GM23338 (cell line): ENCODE measurements at regions not wholly inside any gene's neighbourhood (a gene's known extent, or its start where the extent isn't known, plus 50 kb on each side); places are given as distances from the start of the nearest gene placed in this dataset.

ENCODE experiments used
- ATAC-seq: fragments of 200-7000 bp; cut with Tn5 transposase; 3 replicates; pipeline ENCODE4 v1.9.1; 2020
- DNase-seq: peaks from one replicate; pipeline ENCODE4 v3.0.0-alpha.2; 2015; ENCODE audit warnings: low spot score
- H2AFZ ChIP-seq: fragments of 200-600 bp; sonication (generic); 2 replicates; pipeline ENCODE4 v1.8.0; 2016; ENCODE audit warnings: antibody characterized with exemption, mild to moderate bottlenecking, moderate library complexity
- H3F3A ChIP-seq: fragments of 200-600 bp; sonication (generic); replicated peaks from 2 replicates; pipeline ENCODE4 v1.8.0; 2017; ENCODE audit warnings: antibody characterized with exemption, mixed run types, low read depth
- H3K27ac ChIP-seq: fragments of 200-600 bp; sonication (generic); 2 replicates; pipeline ENCODE4 v1.6.1; 2016; ENCODE audit warnings: low read depth
- H3K27me3 ChIP-seq: fragments of 200-600 bp; sonication (generic); 2 replicates; pipeline ENCODE4 v1.8.0; 2016; ENCODE audit warnings: mild to moderate bottlenecking, mixed run types, moderate library complexity; ENCODE audit not compliant: insufficient read depth
- H3K36me3 ChIP-seq: fragments of 200-600 bp; sonication (generic); 2 replicates; pipeline ENCODE4 v1.8.0; 2016; ENCODE audit warnings: mild to moderate bottlenecking; ENCODE audit not compliant: insufficient read depth
- H3K4me1 ChIP-seq: fragments of 200-600 bp; sonication (generic); 2 replicates; pipeline ENCODE4 v1.8.0; 2016; ENCODE audit warnings: mild to moderate bottlenecking, moderate library complexity; ENCODE audit not compliant: insufficient read depth
- H3K4me2 ChIP-seq: fragments of 200-600 bp; sonication (generic); 2 replicates; pipeline ENCODE4 v1.7.1; 2017; ENCODE audit warnings: mixed run types
- H3K4me3 ChIP-seq: fragments of 200-600 bp; sonication (generic); 2 replicates; pipeline ENCODE4 v1.6.1; 2016; ENCODE audit warnings: mixed run types
- H3K79me2 ChIP-seq: fragments of 200-600 bp; sonication (generic); replicated peaks from 2 replicates; pipeline ENCODE4 v1.8.0; 2017; ENCODE audit warnings: mild to moderate bottlenecking; ENCODE audit not compliant: insufficient read depth
- H3K9me2 ChIP-seq: fragments of 200-600 bp; sonication (generic); 2 replicates; pipeline ENCODE4 v1.8.0; 2017; ENCODE audit not compliant: insufficient read depth
- H4K20me1 ChIP-seq: fragments of 200-600 bp; sonication (generic); replicated peaks from 2 replicates; pipeline ENCODE4 v1.8.0; 2017; ENCODE audit warnings: mild to moderate bottlenecking; ENCODE audit not compliant: insufficient read depth
- H3K27ac Mint-ChIP-seq: 2 replicates; pipeline ENCODE4 v1.8.0; 2020; ENCODE audit warnings: inconsistent platforms, mild to moderate bottlenecking, moderate library complexity, mixed read lengths
- H3K27me3 Mint-ChIP-seq: 3 replicates; pipeline ENCODE4 v1.8.0; 2022; ENCODE audit warnings: low read depth, mild to moderate bottlenecking, moderate library complexity, mixed read lengths, inconsistent platforms; ENCODE audit not compliant: insufficient read depth, poor library complexity
- H3K36me3 Mint-ChIP-seq: 3 replicates; pipeline ENCODE4 v1.8.0; 2021; ENCODE audit warnings: low read depth, mild to moderate bottlenecking, inconsistent platforms, moderate library complexity, mixed read lengths
- H3K4me1 Mint-ChIP-seq: 3 replicates; pipeline ENCODE4 v1.8.0; 2020; ENCODE audit warnings: mild to moderate bottlenecking, inconsistent platforms, mixed read lengths
- H3K4me3 Mint-ChIP-seq: 3 replicates; pipeline ENCODE4 v1.8.0; 2021; ENCODE audit warnings: moderate library complexity, mild to moderate bottlenecking, inconsistent platforms, mixed read lengths
- H3K9me3 Mint-ChIP-seq: 3 replicates; pipeline ENCODE4 v1.8.0; 2020; ENCODE audit warnings: moderate library complexity, mild to moderate bottlenecking, inconsistent platforms, mixed read lengths
- CREB1 ChIP-seq: fragments of 250-450 bp; sonication (Bioruptor Pico); IDR thresholded peaks from 2 replicates; pipeline ENCODE4 v1.5.0; 2020; ENCODE audit warnings: low read depth, mild to moderate bottlenecking, moderate library complexity
- ETS1 ChIP-seq: IDR thresholded peaks from 2 replicates; pipeline ENCODE4 v1.6.1; 2016; ENCODE audit warnings: antibody characterized with exemption
- EZH2 ChIP-seq: fragments of 200-600 bp; sonication (generic); IDR thresholded peaks from one replicate; pipeline ENCODE4 v1.8.0; 2017; ENCODE audit warnings: antibody characterized with exemption, mild to moderate bottlenecking, low read depth; ENCODE audit not compliant: unreplicated experiment
- EZH2phosphoT487 ChIP-seq: fragments of 200-600 bp; sonication (generic); IDR thresholded peaks from one replicate; pipeline ENCODE4 v1.8.1; 2018; ENCODE audit warnings: antibody characterized with exemption; ENCODE audit not compliant: unreplicated experiment
- JUNB ChIP-seq: IDR thresholded peaks from one replicate; pipeline ENCODE4 v1.6.1; 2016; ENCODE audit warnings: antibody characterized with exemption; ENCODE audit not compliant: unreplicated experiment
- NANOG ChIP-seq: IDR thresholded peaks from 2 replicates; pipeline ENCODE4 v1.6.1; 2016; ENCODE audit warnings: antibody characterized with exemption, borderline replicate concordance
- POLR2AphosphoS5 ChIP-seq: IDR thresholded peaks from 2 replicates; pipeline ENCODE4 v1.6.1; 2016; ENCODE audit warnings: antibody characterized with exemption, low read depth
- REST ChIP-seq: IDR thresholded peaks from one replicate; pipeline ENCODE4 v1.6.1; 2018; ENCODE audit warnings: antibody characterized with exemption; ENCODE audit not compliant: unreplicated experiment
- STAT1 ChIP-seq: IDR thresholded peaks from one replicate; pipeline ENCODE4 v1.6.1; 2016; ENCODE audit warnings: antibody characterized with exemption; ENCODE audit not compliant: unreplicated experiment
- ZNF114 ChIP-seq: fragments of 250-450 bp; sonication (Bioruptor Pico); IDR thresholded peaks from 2 replicates; pipeline ENCODE4 v1.5.0; 2020; ENCODE audit warnings: mild to moderate bottlenecking, moderate library complexity
- ZNF331 ChIP-seq: fragments of 250-450 bp; sonication (Bioruptor Pico); IDR thresholded peaks from 2 replicates; pipeline ENCODE4 v1.5.0; 2020; ENCODE audit warnings: low read depth, mild to moderate bottlenecking, moderate library complexity
- ZNF462 ChIP-seq: fragments of 250-450 bp; sonication (Bioruptor Pico); IDR thresholded peaks from 2 replicates; pipeline ENCODE4 v1.5.0; 2020; ENCODE audit warnings: mild to moderate bottlenecking, moderate library complexity
- TF ChIP-seq, protein P1 (sequence below), 2 experiments: fragments of 200-600 bp in 1 of 2; sonication (generic) in 1 of 2; conservative IDR thresholded peaks; 2 replicates each; pipeline versions ENCODE4 v1.5.1 to v1.6.1; 2016 to 2017; ENCODE audit warnings: antibody characterized with exemption in 2 of 2, low read depth in 2 of 2, mild to moderate bottlenecking in 2 of 2, moderate library complexity in 1 of 2

DNA sequence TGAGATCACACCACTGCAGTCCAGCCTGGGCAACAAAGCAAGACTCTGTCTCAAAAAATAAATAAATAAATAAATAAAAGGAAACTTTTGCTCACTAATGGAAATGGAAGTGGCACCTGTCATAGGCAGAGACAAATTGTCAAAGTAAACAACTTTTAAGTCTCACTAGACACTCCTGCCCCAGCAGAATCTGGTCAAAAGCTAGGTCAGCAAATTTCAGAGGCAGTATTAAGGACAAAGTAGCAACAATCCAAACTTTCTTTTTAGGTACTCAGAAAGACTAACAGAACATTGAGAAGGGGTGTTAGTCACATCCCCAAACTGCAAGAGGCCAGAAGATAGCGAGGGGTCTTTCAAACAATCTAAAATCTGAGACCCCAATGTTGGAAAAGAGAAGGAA, 101.4 kb upstream of the MSX2 start (continued):
- TF ChIP-seq REST = no peak
- TF ChIP-seq NANOG = no peak
- TF ChIP-seq STAT1 = no peak
- no peak for TF ChIP-seq JUNB
- no peak for TF ChIP-seq ETS1
- no peak for TF ChIP-seq POLR2AphosphoS5
- no peak for TF ChIP-seq EZH2
- no peak for TF ChIP-seq CREB1 (CRISPR knock-in tag)
- TF ChIP-seq EZH2phosphoT487 = no peak
- TF ChIP-seq, protein P1, sequence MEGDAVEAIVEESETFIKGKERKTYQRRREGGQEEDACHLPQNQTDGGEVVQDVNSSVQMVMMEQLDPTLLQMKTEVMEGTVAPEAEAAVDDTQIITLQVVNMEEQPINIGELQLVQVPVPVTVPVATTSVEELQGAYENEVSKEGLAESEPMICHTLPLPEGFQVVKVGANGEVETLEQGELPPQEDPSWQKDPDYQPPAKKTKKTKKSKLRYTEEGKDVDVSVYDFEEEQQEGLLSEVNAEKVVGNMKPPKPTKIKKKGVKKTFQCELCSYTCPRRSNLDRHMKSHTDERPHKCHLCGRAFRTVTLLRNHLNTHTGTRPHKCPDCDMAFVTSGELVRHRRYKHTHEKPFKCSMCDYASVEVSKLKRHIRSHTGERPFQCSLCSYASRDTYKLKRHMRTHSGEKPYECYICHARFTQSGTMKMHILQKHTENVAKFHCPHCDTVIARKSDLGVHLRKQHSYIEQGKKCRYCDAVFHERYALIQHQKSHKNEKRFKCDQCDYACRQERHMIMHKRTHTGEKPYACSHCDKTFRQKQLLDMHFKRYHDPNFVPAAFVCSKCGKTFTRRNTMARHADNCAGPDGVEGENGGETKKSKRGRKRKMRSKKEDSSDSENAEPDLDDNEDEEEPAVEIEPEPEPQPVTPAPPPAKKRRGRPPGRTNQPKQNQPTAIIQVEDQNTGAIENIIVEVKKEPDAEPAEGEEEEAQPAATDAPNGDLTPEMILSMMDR (conservative IDR thresholded peaks at IDR 0.05; ENCODE audit: low read depth in 2 of 2) = no peak

- Mint-ChIP-seq H3K27ac (no peak overlapping the region), H3K36me3 (no peaks in the 10 kb centered on the region), H3K9me3 (no peaks in the 10 kb centered on the region), H3K27me3 (no peaks in the 10 kb centered on the region), H3K4me1 (peaks cover 10% of the 10 kb centered on the region; the same call in 2 of the 3 replicates), H3K4me3 (no peak overlapping the region)
- Histone ChIP-seq H3K4me3 (no peak overlapping the region), H3K4me2 (no peak overlapping the region), H3K36me3 (no peaks in the 10 kb centered on the region), H4K20me1 (no peaks in the 10 kb centered on the region), H3K27me3 (no peaks in the 10 kb centered on the region), H2AFZ (no peak overlapping the region), H3K79me2 (no peaks in the 10 kb centered on the region), H3K27ac (no peak overlapping the region), H3K4me1 (peaks cover 13% of the 10 kb centered on the region), H3F3A (no peaks in the 10 kb centered on the region), H3K9me2 (no peaks in the 10 kb centered on the region)
- ATAC-seq (no peak), DNase-seq (no peak)
- no peak for TF ChIP-seq EZH2phosphoT487
- no peak for TF ChIP-seq NANOG
- TF ChIP-seq ZNF462 = no peak
- TF ChIP-seq EZH2 = no peak
- no peak for TF ChIP-seq ZNF114 (CRISPR knock-in tag)
- TF ChIP-seq ZNF331 (CRISPR knock-in tag) = no peak
Measured at GRCh38 chr5:174623433-174624019, 100.9 kb upstream of the MSX2 start.
